HG03103 (cell line): ENCODE measurements at regions not wholly inside any gene's neighbourhood (a gene's known extent, or its start where the extent isn't known, plus 50 kb on each side); places are given as distances from the start of the nearest gene placed in this dataset.

ENCODE experiments used
- ATAC-seq: cut with Tn5 transposase; IDR thresholded peaks from one replicate; pipeline ENCODE4 v1.9.1; 2021; ENCODE audit warnings: low read depth; ENCODE audit not compliant: unreplicated experiment

- ATAC-seq: peak; percentile 24
These were observed 77.7 kb downstream of the ARF6 start for GRCh38 chr14:49970474-49971147.

DNA sequence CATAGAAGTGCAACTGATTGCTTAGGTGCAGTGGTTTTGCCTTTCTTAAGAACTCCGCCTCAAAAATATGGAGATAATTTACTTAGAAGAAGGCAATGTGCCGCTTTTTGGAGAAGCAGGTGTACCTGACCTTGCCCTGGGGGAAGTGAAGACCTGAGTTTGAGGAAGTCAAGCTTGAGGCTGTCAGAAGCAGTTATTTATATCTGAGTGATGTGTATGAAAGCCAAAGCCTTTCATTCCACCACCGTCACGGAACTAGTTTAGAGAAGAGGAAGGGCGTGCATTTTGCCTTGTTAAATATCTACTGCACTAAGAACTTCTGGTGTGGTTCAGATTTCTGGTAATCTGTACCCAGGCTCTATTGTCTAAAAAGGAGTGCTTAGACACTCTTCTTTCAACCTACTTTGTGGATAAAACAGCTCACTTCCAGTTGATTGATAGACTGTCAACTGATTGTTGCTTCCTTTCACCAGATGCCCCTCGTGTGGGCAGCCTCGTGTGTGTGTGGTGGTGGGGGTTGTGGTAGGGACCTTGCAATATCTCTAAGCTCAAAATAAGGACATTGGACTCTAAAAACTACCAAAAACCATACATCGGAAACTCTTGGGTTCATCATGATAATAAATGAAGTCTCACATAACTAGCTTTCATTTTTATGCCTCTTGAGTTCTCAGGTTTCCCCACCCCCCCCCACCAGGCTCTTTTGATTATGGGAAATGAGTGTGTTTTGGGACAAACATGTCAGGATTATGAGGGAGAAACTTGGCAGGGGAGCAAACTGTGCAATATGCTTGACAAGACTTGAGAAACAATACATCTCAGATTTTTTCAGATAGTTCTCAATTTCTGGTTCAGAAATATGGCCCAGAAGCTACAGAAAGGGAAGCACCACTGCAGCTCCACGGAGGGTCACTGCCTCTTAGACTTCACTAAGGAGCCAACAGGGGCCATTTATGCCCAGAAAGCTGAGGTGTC, 78.6 kb downstream of the ARF6 start:
- peak; percentile 92 for ATAC-seq

- ATAC-seq: no peak
These were observed 79.3 kb downstream of the ARF6 start for GRCh38 chr14:49972131-49972671.

DNA sequence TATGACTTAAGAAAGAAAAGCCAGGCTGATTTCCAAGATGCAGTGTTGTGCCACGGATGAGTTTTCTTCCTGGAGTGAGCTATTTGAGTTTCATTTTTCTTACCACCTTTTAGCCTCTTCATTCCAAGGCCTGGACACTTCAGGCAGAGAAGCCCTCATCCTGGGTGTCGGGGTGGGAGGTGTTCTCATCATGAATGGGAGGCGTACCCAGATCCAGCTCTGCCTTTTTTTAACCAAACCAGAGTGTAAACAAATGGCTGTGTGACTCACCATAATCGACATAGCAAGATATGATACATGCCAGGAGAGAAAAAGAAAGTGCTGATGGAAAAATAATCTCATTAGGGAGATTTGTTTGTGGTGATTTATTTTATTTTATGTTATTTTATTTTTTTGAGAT, 79.9 kb downstream of the ARF6 start:
- no peak for ATAC-seq

- ATAC-seq: no peak
These were observed 82.4 kb downstream of the ARF6 start for GRCh38 chr14:49975276-49975675.

DNA sequence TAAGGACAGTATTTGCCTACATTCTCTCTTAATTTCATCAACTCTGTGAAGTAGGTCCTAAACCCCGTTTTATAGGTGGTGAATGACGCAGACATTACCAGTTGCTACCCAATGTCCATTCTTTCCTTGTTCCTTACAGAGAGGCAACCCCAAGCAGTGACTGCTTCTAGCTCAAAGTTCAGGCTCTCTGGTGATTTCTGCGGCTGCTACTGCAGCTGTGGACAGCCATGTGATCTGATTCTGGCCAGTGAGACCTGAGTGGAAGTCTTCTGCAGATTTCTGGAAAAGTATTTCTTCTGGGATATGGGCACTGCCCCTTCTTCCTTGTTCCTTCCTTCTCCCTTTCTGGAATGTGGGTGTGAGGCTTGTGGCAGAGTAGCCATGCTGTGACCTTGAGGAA, 82.9 kb downstream of the ARF6 start:
- no peak for ATAC-seq

GRCh38 chr14:49977126-49977841, 84.4 kb downstream of the ARF6 start:
- peak; percentile 62 for ATAC-seq

GRCh38 chr14:49980027-49980426, 87.1 kb downstream of the ARF6 start:
- no peak for ATAC-seq

GRCh38 chr14:49982082-49982481, 89.2 kb downstream of the ARF6 start:
- no peak for ATAC-seq

GRCh38 chr14:49982501-49982951, 89.6 kb downstream of the ARF6 start:
- ATAC-seq: no peak

- ATAC-seq: no peak
These were observed 91.5 kb downstream of the ARF6 start for GRCh38 chr14:49984424-49984823.

- no peak for ATAC-seq
These were observed 93.6 kb downstream of the ARF6 start for GRCh38 chr14:49986343-49987014.

- no peak for ATAC-seq
These were observed 95.5 kb downstream of the ARF6 start for GRCh38 chr14:49988080-49988990.

DNA sequence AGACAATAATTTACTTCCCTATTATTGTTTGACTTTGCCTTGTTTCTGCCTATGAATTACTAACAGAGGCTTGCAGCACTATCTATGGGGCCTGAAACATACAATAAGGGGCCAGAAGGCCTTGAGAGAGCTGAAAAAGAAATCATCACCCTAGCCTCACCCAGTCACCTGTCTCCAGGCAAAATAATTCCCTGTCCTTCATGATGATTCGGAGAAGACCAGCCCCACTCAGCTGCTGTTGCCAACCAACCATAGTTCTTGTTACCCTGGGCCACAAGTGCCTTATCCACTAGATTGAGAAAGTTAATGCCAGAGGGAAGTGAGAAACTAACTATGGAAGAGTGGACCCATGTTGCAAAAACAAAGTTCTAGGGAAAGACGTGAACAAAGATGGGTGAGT, 97.1 kb downstream of the ARF6 start:
- ATAC-seq: no peak

DNA sequence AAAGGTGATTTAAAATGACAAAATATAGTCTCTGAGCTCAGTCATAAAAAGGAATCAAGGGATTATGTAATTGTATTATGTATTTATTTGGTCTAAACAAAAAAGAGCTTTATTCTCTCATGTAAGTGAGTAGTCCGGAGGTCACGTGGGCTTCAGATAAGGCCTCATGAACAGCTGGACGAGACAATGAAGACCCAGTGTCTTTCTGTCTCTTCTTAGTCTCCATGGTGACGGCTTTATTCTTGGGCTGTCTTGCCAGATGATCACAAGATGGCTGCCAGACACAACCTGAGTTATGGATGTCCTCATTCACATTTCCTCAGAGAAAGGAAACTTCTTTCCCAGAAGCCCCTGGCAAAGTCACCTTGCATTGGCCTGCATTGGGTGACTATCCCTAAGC, 98.6 kb downstream of the ARF6 start:
- no peak for ATAC-seq

DNA sequence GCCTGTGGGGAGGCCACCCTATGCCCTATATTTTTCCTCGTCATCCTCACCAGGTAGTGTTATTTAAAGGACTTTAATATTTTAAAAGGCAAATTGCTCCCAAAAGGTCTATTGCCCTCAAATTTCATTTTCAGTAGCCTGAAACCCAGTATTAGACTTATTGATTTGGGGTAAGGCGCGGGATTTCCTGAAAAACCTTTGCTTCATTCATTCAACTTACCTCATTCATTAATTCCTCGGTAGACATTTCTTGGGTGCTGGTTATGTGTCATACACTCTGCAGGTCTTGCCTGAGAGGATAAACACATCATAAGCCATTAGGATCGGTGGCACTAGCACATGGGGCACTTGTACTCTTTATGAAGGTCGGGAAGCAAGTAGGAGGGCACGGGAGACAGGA, 99.2 kb downstream of the ARF6 start:
- no peak for ATAC-seq

DNA sequence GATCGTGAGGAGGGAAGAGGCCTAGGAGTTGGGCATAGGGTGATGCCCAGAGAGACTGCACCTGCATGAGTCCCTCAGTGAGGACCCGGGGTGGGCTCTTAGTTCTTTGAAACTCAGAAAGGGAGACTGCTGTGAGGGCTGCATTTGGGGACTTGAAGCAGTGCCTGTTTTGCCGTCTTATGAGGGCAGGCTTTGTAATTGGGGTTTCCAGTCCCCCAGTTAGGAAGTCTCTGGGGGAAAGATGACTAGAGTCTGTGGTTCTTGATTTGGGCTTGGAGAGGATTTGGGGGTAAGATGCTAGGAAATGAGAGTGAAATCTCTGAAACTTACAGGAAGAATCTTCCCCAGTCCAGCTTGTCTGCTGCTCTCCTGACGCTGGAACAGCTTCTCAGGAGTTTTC, 99.6 kb downstream of the ARF6 start:
- no peak for ATAC-seq

GRCh38 chr14:49992901-49993339, 100.0 kb downstream of the ARF6 start:
- peak; percentile 75 for ATAC-seq

DNA sequence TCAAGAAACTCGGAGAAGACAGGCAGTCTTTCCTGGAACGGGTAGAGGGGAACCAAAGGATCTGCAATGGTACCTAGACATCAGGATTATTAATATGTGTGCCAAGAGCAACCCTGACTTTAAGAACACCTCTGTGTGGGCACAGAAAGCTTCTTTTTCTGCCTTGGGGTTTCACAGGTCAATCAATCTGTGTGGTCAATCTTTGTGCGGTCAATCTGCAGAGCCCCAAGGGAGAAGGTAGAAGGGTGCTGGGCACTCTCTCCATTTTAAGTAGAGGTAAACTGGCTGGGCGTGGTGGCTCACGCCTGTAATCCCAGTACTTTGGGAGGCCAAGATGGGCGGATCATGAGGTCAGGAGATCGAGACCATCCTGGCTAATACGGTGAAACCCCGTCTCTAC, 100.7 kb downstream of the ARF6 start:
- ATAC-seq: no peak
